ENCODE measurements at regions not wholly inside any gene's neighbourhood (a gene's known extent, or its start where the extent isn't known, plus 50 kb on each side); places are given as distances from the start of the nearest gene placed in this dataset.

DNA sequence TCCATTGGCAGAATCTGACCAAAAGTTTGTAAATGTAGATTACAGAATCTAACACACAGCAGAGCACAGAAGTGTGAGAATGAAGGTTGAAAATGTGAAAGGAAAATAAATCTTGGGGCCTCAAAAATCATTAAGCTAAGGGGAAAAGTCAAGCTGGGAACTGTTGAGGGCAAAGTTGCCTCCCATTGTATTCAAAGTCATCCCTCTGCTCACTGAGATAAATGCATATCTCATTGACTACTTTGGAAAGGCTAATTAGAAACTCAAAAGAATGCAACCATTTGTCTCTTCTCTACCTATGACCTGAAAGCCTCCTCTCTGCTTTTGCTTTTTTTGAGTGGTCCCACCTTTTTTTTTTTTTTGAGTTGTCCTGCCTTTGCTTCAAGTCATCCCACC is 97.4 kb upstream of the ATF7IP start:
- DNase-seq (ENCODE audit: low read depth, low spot score) = no peak
- H3K27ac ChIP-seq = no peak overlapping the region

DNA sequence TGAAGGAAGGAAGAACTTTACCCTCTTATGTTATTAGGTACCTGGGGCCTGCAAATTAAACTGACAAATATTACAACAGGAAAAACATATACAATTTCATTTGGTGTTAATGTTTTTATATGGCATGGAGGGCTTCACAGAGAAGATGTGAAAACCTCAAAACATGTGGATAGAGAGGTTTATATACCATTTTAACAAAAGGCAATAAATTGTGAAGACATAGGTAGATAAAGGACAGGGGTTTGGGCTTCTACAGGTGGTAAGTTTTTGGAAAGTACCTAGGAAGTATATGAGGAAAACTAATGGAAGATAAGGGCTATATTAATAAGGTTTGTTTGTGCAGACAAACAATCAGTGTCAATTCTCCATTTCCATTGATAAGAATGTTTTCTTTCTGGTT is 95.1 kb upstream of the ATF7IP start:
- H3K27ac ChIP-seq = no peak overlapping the region
- DNase-seq (ENCODE audit: low read depth, low spot score) = no peak

DNA sequence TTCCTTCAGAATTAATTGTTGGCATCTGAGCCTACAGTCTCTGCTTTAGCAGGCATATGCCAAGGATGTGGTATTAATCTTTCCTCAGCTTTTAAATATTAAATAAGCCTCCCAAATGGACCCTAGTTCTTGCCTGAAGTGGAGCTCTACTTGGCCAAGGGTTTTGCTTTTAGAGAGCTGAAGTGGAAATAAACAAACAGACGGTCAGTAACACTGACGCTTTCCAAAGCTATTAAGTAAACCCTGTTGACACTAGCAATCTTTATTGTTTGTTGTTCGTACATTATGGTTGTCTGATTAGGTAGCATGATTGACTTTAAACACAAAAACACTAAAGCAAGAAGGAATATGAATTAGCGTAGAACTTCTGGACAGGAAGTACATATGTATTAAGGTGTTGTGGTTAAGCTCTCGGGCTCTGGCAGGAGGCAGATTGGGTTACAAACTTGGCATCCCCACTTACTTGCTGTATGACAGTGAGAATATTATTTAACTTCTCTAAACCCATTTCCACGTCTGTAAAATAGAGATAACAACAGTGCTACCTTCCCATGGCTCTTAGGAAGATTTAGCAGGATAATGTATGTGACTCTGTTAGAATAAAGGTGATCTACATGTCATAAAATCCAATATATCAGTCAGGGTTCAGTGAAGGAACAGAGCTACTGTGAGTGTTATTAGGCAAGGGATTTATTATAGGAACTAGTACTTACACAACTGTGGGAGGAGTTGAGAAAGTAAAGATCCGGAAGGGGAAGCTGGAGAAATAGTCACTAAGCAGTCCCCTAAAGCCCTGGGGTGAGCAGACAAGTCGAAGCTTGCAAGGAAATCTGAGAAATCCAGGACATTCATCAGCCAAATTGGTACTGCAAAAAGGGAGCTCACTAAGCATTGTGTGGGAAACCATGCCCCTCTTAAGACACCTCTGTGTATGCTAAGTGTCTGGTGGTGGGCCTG is 92.2 kb upstream of the ATF7IP start:
- DNase-seq (ENCODE audit: low read depth, low spot score) = peak; percentile 91
- H3K27ac ChIP-seq = peak overlapping the region; percentile 94

DNA sequence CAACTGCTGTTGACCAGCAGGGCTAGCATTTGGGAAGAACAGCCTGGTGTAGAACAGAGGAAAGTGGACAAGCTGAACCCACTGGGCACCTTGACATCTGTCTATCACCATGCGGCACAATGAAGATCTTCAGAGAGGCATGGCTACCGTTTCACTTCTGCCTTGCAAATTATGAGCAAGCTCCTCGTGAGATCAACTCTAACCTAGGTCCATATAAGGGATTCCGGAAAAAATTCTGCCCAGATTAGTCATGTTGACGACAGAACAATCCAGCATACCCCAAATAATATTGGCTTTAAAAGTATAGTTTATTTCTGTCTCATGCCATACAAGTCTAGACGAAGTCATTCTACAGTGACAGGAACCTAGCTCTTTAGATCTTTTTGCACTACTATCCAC is 91.6 kb upstream of the ATF7IP start:
- peak; percentile 77 for DNase-seq (ENCODE audit: low read depth, low spot score)
- H3K27ac ChIP-seq = peak overlapping the region; percentile 94

DNA sequence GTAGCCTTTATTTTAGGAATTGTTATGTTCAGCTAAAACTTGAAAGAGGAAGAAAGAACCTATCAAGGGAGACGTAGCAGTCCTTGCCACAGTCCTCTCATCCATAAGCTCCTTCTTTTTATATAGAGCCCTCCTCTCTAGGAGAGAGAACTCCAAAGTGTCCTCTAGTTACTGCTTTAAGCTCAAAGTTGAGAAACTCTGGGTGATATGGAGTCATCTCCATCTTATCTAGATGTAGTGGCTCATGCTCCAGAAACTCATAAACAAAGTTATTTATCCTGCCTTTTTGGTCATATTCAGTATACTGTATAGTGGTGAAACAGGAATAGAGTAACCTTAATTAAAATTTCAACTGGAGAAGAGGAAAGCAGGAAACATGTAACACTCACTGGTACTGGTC is 90.4 kb upstream of the ATF7IP start:
- DNase-seq (ENCODE audit: low read depth, low spot score) = no peak
- peak overlapping the region; percentile 94 for H3K27ac ChIP-seq

DNA sequence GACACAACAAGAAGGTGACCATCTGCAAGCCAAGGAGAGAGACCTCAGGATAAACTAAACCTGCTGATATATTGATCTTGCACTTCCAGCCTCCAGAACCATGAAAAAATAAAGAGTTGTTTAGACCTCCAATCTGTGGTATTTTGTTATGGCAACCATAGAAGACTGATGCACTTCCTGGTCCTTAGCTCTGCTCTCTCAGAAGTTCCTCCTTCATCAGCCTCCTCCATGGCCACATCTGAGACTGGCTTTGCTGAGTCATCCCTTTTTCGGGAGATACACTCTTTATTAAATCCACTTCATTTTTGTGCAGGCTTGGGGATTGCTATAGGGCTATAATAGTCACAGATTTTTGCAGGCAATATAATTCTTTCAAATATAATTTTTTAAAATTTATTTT is 89.6 kb upstream of the ATF7IP start:
- no peak for DNase-seq (ENCODE audit: low read depth, low spot score)

DNA sequence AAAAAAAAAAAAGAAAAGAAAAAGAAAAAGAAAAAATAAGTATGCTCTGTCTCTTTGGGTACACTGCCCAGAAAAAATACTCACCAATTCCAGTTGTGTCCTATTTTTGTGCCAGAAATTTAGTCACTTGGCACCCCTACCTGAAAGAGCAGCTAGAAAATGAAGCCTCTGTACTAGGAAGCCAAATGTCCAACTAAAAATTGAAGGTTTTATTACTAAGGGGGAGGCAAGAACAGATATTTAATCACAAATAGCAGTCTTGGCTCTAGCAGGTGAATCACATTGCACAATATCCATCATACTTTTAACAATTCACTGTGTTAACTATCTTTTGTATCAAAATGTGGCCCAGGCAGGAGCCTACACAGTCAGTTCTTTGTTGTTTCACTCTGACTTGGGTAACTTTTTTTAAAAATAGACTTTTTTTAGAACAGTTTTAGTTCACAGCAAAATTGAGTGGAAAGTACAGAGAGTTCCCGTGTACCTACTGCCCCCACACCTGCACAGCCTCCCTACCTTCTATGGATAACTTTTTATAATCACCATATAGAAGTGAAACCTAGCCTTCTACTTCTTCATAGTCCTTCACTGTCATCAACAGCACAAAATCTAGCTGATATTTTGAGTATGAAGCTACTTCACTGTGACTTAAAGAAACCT is 87.1 kb upstream of the ATF7IP start:
- H3K27ac ChIP-seq = no peak overlapping the region
- no peak for DNase-seq (ENCODE audit: low read depth, low spot score)

More for the DNA sequence above, 89.6 kb upstream of the ATF7IP start:
- no peak overlapping the region for H3K27ac ChIP-seq

DNA sequence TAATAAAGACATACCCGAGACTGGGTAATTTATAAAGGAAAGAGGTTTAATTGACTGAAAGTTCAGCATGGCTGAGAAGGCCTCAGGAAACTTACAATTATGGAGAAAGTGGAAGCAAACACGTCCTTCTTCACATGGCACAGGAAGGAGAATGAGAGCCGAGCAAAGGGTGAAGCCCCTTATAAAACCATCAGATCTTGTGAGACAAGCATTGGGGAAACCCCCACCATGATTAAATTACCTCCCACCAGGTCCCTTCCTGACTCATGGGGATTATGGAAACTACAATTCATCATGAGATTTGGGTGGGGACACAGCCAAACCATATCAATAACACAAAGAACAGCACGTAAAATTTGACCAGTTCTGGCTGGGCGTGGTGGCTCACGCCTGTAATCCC is 85.6 kb upstream of the ATF7IP start:
- H3K27ac ChIP-seq = no peak overlapping the region
- DNase-seq (ENCODE audit: low read depth, low spot score) = no peak

DNA sequence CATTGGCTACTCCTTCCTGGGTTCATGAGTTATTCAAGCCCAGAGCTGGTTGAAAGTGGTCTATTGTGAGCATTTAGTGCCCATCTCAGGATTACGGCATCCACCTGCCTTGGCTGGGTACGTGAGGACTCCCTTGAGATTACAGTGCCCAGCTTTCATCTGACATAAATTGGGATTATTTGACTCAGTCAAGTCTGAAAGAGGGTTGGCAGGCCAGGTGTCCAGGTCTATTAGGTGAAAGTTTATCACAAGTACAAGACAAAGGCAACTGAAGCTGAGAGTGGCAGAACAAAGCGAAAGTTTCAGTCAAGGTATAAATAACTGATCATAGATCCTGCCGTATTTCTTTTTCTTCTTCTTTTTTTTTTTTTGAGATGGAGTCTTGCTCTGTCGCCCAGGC is 84.6 kb upstream of the ATF7IP start:
- no peak overlapping the region for H3K27ac ChIP-seq
- DNase-seq (ENCODE audit: low read depth, low spot score) = no peak

DNA sequence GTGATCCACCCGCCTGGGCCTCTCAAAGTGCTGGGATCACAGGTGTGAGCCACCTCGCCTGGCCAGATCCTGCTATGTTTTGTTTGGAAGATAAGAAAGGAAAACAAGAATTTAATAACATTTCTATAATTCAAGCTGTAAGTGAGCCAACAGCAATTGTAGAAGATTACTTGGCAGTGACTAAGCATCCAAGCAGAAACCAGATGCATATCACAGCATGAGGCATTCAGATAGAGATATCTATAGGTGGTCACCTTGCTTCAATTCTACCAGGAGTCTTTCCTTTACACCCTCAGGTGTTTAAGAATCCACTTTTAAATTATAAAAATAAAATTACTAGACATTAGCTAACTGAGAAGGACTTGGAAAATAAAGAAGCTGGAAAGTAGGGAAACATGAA is 83.9 kb upstream of the ATF7IP start:
- H3K27ac ChIP-seq = no peak overlapping the region
- no peak for DNase-seq (ENCODE audit: low read depth, low spot score)

DNA sequence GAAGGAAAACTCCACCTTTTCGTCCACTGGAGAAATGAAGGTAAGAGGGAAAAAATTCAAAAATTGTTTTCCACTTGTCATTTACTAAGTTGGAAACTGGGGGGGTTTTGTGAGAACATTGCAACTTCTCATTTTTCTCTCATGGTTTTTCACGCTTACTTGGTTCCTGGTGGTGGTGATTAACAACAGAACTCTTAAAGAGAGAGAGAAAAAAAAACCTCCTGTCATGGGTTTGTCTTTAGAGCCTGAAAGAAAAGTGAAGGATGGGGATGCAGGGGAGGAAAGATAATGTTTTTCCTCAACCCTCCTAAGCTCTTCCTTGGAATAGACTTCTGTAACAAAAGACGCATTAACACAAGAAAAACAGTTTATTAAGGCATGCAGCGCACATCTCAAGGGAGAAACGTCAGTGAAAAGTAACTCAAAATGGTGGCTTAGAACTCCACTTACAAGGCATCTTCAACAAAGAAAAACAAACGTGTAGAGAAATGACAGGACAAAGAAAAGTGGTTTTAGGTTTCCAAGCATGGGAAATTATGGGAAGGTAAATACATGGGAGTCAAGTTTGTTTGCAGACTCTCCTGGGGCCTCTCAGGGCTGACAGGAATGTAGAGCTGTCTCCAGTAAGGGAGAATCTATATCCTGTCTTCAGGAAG is 81.9 kb upstream of the ATF7IP start:
- no peak for DNase-seq (ENCODE audit: low read depth, low spot score)
- H3K27ac ChIP-seq = no peak overlapping the region

DNA sequence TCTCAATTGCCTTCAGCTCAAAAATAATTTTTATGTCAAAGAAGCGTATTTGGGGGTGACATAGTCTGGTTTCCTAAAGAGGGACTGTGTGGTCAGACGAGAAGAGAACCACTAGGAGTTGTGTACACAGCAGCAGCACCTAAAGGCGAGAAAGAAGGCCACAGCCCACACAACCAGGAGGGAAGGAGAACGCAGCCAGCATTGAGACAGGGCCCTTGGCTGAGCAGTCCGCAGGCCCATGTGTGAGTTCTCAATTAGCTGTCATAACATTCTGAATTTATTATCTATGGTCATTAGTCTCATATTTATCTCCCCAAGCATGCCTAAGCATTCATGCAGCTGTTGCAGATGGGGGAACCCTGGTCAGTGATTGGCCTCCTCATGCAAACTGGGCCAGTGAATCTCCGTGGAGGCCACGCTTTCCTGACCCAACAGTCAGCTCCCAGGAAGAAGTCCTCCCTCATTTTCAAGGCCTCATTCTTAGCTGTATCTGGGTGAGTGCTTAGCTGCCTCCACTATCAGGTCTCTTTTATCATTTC is 81.2 kb upstream of the ATF7IP start:
- no peak for DNase-seq (ENCODE audit: low read depth, low spot score)
- no peak overlapping the region for H3K27ac ChIP-seq

DNA sequence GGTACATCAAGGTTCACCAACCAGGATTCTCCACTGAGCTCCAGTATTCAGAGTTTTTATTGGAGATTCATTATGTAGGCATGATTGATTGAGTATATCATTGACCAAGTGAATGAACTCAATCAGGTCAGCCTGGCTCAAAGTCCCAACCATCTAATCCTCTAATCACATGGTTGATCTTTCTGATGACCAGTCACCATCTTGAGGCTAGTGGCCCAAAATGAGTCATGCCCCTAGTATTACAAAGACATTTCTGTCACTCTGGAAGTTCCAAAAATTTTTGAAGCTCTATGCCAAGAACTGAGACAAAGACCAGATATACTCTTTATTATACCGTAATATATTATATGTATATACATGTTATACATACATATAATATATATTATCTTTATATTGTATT is 75.9 kb upstream of the ATF7IP start:
- H3K27ac ChIP-seq = no peak overlapping the region
- DNase-seq (ENCODE audit: low read depth, low spot score) = no peak

DNA sequence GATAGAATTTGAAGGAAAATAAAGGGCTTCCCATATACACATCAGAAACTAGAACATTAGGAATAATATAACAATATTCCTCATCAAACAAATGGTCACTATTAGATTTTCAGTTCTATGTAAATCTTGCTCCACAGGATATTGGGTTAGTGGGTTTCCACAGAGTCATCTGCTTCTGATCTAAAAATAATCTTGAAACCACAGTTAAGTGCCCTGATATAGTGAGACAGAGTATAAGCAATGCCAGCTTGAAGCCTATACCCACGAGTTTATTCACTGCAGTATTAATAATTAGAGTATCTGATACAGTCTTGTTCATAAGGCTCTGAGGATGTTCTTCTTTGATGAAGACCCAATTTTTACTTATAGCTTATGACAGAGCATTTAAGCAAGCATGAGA is 74.5 kb upstream of the ATF7IP start:
- DNase-seq (ENCODE audit: low read depth, low spot score) = no peak
- no peak overlapping the region for H3K27ac ChIP-seq

DNA sequence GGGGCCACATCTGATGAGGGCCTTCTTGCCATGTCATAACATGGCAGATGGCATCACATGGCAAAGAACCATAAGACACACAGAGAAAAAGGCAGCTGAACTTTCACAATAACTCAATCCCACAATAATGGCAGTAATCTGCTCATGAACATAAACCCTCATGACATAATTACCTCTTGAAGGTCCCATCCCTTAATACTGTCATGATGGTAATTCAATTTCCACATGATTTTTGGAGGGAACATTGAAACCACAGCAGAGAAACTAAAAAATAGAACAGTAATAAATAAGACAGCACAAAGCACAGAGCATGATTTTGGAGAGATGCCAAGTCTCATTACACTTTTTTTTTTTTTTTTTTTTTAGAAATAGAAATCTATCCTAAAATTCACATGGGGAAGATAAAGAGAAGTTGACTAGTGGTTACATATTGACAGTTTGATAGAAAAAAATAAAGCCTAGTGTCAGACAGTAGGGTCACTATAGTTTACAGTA is 61.8 kb upstream of the ATF7IP start:
- no peak for DNase-seq (ENCODE audit: low read depth, low spot score)
- H3K27ac ChIP-seq = no peak overlapping the region

DNA sequence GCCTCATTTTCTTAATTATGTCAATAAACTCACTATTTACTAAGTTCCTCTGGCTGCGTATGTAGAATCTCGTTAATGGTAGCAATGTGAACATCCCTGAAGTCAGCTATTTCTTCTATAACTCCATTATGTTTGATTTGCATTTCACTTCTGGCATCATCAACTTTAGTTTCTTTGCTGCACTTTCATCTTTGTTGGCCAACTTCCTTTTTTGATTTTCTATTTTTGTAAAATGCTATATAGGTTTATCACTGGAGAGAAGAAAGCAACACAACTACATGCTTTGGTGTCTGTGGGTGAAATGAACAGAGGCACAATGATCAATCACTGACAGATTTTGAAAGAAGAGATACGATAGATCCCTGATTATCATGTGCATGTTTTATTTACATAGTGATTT is 58.5 kb upstream of the ATF7IP start:
- no peak overlapping the region for H3K27ac ChIP-seq
- DNase-seq (ENCODE audit: low read depth, low spot score) = no peak

DNA sequence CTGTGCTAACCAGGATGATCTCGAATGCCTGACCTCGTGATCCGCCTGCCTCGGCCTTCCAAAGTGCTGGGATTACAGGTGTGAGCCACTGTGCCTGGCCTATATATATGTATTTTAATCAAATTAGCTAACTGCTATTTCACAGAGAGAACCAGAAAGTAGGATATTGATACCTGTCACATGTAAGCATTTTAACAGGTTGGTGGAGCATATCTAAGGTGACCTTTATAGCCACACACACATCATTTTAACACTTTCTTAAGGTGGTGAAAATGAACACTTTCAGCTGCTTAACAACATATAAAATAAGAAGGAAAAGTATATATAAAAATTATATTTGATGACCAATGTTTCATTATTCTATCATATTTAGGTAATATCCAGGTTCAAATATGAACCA is 57.0 kb upstream of the ATF7IP start:
- H3K27ac ChIP-seq = no peak overlapping the region
- DNase-seq (ENCODE audit: low read depth, low spot score) = no peak

DNA sequence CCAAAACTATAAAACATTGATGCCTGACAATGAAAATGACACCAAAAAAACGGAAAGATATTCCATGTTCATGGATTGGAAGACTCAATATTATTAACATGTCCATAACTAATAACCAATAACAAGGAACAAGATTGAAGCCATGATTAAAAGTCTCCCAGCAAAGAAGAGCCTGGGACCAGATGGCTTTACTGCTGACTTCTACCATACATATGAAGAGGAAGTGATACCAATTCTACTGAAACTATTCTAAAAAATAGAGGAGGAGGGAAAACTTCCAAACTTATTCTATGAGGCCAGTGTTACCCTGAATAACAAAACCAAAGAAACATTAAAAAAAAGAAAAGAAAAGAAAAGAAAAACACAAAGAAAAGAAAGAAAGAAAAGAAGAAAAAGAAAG is 54.6 kb upstream of the ATF7IP start:
- no peak overlapping the region for H3K27ac ChIP-seq
- no peak for DNase-seq (ENCODE audit: low read depth, low spot score)

DNA sequence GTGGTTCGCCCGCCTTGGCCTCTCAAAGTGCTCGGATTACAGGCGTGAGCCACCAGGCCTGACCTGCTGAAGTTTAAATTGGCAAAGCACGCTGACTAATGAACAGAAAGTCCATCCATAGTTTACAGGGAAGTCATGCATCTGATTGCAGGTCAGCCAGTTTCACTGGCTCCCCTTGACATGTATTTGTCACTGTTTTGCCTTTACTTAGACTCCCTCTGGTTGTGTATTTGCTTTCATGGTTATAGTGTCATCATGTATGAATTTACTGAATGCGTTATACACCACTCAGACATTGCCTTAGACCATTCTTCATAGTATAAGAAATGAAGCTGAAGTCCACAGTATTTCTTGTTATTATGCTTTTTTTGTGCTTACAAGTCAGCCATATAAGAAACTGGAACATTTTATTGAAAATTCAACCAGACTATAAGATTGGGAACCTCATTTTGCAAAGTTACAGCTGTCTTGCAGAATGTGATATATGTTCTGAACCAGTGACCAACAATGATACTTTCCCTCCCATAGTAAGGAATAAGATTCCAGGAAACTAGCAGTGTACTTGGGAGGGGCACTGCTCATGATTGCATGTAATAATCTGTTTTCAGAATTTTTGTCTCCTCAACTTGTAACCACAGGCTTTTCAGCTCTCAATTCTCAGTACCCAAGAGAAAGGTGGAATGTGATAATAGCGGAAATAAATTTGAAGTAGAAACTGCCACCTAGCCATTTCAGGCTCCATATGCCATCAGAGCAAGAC is 51.9 kb upstream of the ATF7IP start:
- peak; percentile 31 for DNase-seq (ENCODE audit: low read depth, low spot score)
- no peak overlapping the region for H3K27ac ChIP-seq

DNA sequence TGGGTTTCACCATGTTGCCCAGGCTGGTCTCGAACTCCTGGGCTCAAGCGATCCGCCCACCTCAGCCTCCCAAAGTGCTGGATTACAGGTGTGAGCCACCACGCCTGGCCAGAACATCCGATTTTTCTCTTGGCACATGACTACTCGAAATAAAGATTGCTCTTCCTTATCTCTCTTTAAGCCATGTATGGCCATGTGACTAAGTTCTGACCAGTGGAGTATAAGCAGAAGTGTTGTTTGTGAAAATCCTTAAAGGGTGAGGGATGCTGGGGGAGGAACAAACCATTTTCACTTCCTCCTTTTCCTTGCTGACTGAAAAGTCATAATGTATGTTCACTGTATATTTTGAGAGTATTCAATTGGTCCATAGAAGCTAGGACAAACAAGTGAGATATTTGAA is 50.7 kb upstream of the ATF7IP start:
- H3K27ac ChIP-seq = no peak overlapping the region
- DNase-seq (ENCODE audit: low read depth, low spot score) = no peak
